Neural cell (in vitro differentiated cells): ENCODE measurements at regions not wholly inside any gene's neighbourhood (a gene's known extent, or its start where the extent isn't known, plus 50 kb on each side); places are given as distances from the start of the nearest gene placed in this dataset.

ENCODE experiments used
- H2AFZ ChIP-seq: fragments of 200-600, 300-800 bp; sonication (generic), shearing (Covaris generic); 2 replicates; pipeline ENCODE4 v1.6.0; 2014; ENCODE audit warnings: low read depth, mild to moderate bottlenecking, antibody characterized with exemption, low read length, moderate library complexity
- H3F3A ChIP-seq: fragments of 200-600 bp; shearing (Covaris generic); 2 replicates; pipeline ENCODE4 v1.6.1; 2016; ENCODE audit warnings: mild to moderate bottlenecking, moderate library complexity, mixed read lengths, antibody characterized with exemption, low read length; ENCODE audit not compliant: insufficient read depth, poor library complexity, severe bottlenecking
- H3K27ac ChIP-seq: fragments of 200-600, 300-800 bp; sonication (generic), shearing (Covaris generic); 2 replicates; pipeline ENCODE4 v1.5.1; 2014; ENCODE audit warnings: mild to moderate bottlenecking, low read length, moderate library complexity
- H3K27me3 ChIP-seq: fragments of 300-800, 200-600 bp; sonication (generic), shearing (Covaris generic); 2 replicates; pipeline ENCODE4 v1.6.0; 2014; ENCODE audit warnings: mild to moderate bottlenecking, low read depth, low read length, moderate library complexity; ENCODE audit not compliant: insufficient read depth
- H3K36me3 ChIP-seq: fragments of 300-800, 200-600 bp; sonication (generic), shearing (Covaris generic); 2 replicates; pipeline ENCODE4 v1.5.1; 2014; ENCODE audit warnings: mild to moderate bottlenecking, antibody characterized with exemption, low read length, moderate library complexity; ENCODE audit not compliant: insufficient read depth
- H3K4me2 ChIP-seq: fragments of 300-800, 200-600 bp; sonication (generic), shearing (Covaris generic); 2 replicates; pipeline ENCODE4 v1.6.0; 2014; ENCODE audit warnings: mild to moderate bottlenecking, low read length
- H3K4me3 ChIP-seq: fragments of 300-800, 200-600 bp; sonication (generic), shearing (Covaris generic); 2 replicates; pipeline ENCODE4 v1.5.1; 2014; ENCODE audit warnings: mild to moderate bottlenecking, low read length, moderate library complexity
- H3K79me2 ChIP-seq: fragments of 200-600 bp; shearing (Covaris generic); replicated peaks from 2 replicates; pipeline ENCODE4 v1.6.0; 2014; ENCODE audit warnings: mild to moderate bottlenecking, low read length, moderate library complexity; ENCODE audit not compliant: insufficient read depth
- H3K9ac ChIP-seq: fragments of 300-800, 200-600 bp; sonication (generic), shearing (Covaris generic); 2 replicates; pipeline ENCODE4 v1.6.1; 2016; ENCODE audit warnings: mild to moderate bottlenecking, low read length, mixed read lengths
- H3K9me2 ChIP-seq: fragments of 200-600 bp; shearing (Covaris generic); 2 replicates; pipeline ENCODE4 v1.6.1; 2016; ENCODE audit warnings: mild to moderate bottlenecking, low read length, mixed read lengths; ENCODE audit not compliant: insufficient read depth
- H3K9me3 ChIP-seq: fragments of 200-600, 300-800 bp; sonication (generic), shearing (Covaris generic); 2 replicates; pipeline ENCODE4 v1.6.1; 2016; ENCODE audit warnings: mild to moderate bottlenecking, mixed run types, low read length, moderate library complexity, mixed read lengths
- H4K20me1 ChIP-seq: fragments of 200-600 bp; shearing (Covaris generic); 2 replicates; pipeline ENCODE4 v1.6.1; 2016; ENCODE audit warnings: mild to moderate bottlenecking, mixed run types; ENCODE audit not compliant: insufficient read depth
- EP300 ChIP-seq: fragments of 450-650 bp; conservative IDR thresholded peaks from 2 replicates; pipeline ENCODE4 v1.6.1; 2014; ENCODE audit warnings: antibody characterized with exemption, mild to moderate bottlenecking, moderate library complexity; ENCODE audit not compliant: poor library complexity, severe bottlenecking
- EZH2 ChIP-seq: fragments of 200-600, 300-800 bp; shearing (Covaris generic), sonication (generic); IDR thresholded peaks from 2 replicates; pipeline ENCODE4 v1.6.1; 2014; ENCODE audit warnings: antibody characterized with exemption, low read length, borderline replicate concordance, mild to moderate bottlenecking; ENCODE audit not compliant: insufficient read depth, poor library complexity, severe bottlenecking
- MXI1 ChIP-seq: fragments of 450-650 bp; conservative IDR thresholded peaks from 2 replicates; pipeline ENCODE4 v1.6.1; 2014; ENCODE audit warnings: antibody characterized with exemption, mild to moderate bottlenecking; ENCODE audit not compliant: poor library complexity, severe bottlenecking
- POLR2AphosphoS5 ChIP-seq: IDR thresholded peaks from 2 replicates; pipeline ENCODE4 v1.6.1; 2012
- RAD21 ChIP-seq: fragments of 450-650 bp; conservative IDR thresholded peaks from 2 replicates; pipeline ENCODE4 v1.6.1; 2014; ENCODE audit warnings: antibody characterized with exemption, mild to moderate bottlenecking, moderate library complexity
- SMC3 ChIP-seq: fragments of 450-650 bp; conservative IDR thresholded peaks from 2 replicates; pipeline ENCODE4 v1.6.1; 2014; ENCODE audit warnings: antibody characterized with exemption, mild to moderate bottlenecking, moderate library complexity; ENCODE audit not compliant: poor library complexity
- TAF1 ChIP-seq: IDR thresholded peaks from 2 replicates; pipeline ENCODE4 v1.6.1; 2012; ENCODE audit warnings: low read depth
- TF ChIP-seq, protein P1 (sequence below): fragments of 450-650 bp; IDR thresholded peaks from 2 replicates; pipeline ENCODE4 v1.5.1; 2014; ENCODE audit warnings: antibody characterized with exemption, mild to moderate bottlenecking, moderate library complexity; ENCODE audit not compliant: poor library complexity, severe bottlenecking
- TF ChIP-seq, protein P2 (sequence below): IDR thresholded peaks from 2 replicates; pipeline ENCODE4 v1.6.1; 2012; ENCODE audit warnings: borderline replicate concordance

DNA sequence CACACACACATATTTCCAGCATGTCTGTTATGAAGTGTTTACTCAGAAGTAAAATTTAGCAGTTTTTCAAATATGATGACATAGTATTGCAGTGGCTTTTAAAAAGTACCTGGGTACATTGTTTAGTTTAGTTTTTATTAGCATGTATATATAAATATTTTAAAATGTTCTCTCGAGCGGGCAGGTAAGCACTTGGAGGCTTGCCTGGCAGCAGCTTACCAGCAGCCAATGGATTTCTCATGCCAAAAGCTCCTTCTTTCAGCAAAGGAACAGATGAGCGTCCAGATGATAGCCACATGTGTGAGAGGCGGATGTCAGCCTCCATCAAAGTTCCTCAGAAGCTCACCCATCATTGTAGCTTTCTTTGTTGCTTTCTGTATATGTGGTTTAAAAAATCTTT lies 57.2 kb upstream of the LRIG3 start:
- H3K4me3 ChIP-seq: no peak overlapping the region

DNA sequence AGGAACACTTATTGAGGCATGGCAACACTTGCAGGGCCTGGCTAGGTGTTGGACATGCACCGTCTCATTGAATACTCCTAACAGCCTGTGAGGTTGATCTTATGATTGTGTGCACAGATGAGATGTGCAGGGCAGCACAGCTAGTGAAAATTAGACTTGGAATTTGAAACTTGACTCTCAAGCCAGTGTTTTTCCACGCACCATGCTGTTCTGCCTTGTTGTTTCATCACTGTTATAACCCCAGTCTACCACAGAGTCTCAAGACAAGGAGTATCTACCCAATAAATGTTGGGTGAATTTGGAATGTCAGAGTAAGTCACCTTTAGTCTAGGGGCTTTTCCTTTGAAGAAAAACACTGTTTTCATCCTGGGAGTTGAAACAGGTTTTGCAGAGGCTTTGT lies 55.8 kb upstream of the LRIG3 start:
- H3K4me2 ChIP-seq: no peak overlapping the region
- H3K36me3 ChIP-seq: no peaks in the 10 kb centered on the region
- H3F3A ChIP-seq: no peaks in the 10 kb centered on the region
- H2AFZ ChIP-seq: no peak overlapping the region
- H3K27ac ChIP-seq: no peak overlapping the region
- H3K27me3 ChIP-seq: no peaks in the 10 kb centered on the region
- H3K9ac ChIP-seq: no peak overlapping the region
- H4K20me1 ChIP-seq: no peaks in the 10 kb centered on the region
- H3K9me3 ChIP-seq: no peaks in the 10 kb centered on the region
- TF ChIP-seq EP300 (no peak), TAF1 (no peak), RAD21 (no peak), POLR2AphosphoS5 (no peak), MXI1 (no peak)
- TF ChIP-seq, protein P1, sequence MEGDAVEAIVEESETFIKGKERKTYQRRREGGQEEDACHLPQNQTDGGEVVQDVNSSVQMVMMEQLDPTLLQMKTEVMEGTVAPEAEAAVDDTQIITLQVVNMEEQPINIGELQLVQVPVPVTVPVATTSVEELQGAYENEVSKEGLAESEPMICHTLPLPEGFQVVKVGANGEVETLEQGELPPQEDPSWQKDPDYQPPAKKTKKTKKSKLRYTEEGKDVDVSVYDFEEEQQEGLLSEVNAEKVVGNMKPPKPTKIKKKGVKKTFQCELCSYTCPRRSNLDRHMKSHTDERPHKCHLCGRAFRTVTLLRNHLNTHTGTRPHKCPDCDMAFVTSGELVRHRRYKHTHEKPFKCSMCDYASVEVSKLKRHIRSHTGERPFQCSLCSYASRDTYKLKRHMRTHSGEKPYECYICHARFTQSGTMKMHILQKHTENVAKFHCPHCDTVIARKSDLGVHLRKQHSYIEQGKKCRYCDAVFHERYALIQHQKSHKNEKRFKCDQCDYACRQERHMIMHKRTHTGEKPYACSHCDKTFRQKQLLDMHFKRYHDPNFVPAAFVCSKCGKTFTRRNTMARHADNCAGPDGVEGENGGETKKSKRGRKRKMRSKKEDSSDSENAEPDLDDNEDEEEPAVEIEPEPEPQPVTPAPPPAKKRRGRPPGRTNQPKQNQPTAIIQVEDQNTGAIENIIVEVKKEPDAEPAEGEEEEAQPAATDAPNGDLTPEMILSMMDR: no peak
- TF ChIP-seq, protein P2, sequence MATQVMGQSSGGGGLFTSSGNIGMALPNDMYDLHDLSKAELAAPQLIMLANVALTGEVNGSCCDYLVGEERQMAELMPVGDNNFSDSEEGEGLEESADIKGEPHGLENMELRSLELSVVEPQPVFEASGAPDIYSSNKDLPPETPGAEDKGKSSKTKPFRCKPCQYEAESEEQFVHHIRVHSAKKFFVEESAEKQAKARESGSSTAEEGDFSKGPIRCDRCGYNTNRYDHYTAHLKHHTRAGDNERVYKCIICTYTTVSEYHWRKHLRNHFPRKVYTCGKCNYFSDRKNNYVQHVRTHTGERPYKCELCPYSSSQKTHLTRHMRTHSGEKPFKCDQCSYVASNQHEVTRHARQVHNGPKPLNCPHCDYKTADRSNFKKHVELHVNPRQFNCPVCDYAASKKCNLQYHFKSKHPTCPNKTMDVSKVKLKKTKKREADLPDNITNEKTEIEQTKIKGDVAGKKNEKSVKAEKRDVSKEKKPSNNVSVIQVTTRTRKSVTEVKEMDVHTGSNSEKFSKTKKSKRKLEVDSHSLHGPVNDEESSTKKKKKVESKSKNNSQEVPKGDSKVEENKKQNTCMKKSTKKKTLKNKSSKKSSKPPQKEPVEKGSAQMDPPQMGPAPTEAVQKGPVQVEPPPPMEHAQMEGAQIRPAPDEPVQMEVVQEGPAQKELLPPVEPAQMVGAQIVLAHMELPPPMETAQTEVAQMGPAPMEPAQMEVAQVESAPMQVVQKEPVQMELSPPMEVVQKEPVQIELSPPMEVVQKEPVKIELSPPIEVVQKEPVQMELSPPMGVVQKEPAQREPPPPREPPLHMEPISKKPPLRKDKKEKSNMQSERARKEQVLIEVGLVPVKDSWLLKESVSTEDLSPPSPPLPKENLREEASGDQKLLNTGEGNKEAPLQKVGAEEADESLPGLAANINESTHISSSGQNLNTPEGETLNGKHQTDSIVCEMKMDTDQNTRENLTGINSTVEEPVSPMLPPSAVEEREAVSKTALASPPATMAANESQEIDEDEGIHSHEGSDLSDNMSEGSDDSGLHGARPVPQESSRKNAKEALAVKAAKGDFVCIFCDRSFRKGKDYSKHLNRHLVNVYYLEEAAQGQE: no peak
- no peak overlapping the region for H3K4me3 ChIP-seq
- no peaks in the 10 kb centered on the region for H3K79me2 ChIP-seq
- no peaks in the 10 kb centered on the region for H3K9me2 ChIP-seq

More for the DNA sequence above, 57.2 kb upstream of the LRIG3 start:
- Histone ChIP-seq H3K36me3 (no peaks in the 10 kb centered on the region), H3K79me2 (no peaks in the 10 kb centered on the region), H3F3A (no peaks in the 10 kb centered on the region), H3K27ac (no peak overlapping the region), H3K27me3 (no peaks in the 10 kb centered on the region), H2AFZ (no peak overlapping the region), H3K4me2 (no peak overlapping the region), H3K9me3 (no peaks in the 10 kb centered on the region), H4K20me1 (no peaks in the 10 kb centered on the region), H3K9ac (no peak overlapping the region), H3K9me2 (no peaks in the 10 kb centered on the region)
- TF ChIP-seq MXI1: no peak
- TF ChIP-seq EP300: no peak
- TF ChIP-seq, protein P1: no peak
- TF ChIP-seq, protein P2: no peak
- no peak for TF ChIP-seq POLR2AphosphoS5
- no peak for TF ChIP-seq RAD21
- no peak for TF ChIP-seq TAF1
- TF ChIP-seq SMC3: no peak
- no peak for TF ChIP-seq EZH2
